ENCODE measurements at regions not wholly inside any gene's neighbourhood (a gene's known extent, or its start where the extent isn't known, plus 50 kb on each side); places are given as distances from the start of the nearest gene placed in this dataset.

- no peak for TF ChIP-seq USF1 (IDR thresholded peaks at IDR 0.05)
- TF ChIP-seq TEAD4 (IDR thresholded peaks at IDR 0.05), result no peak
- TF ChIP-seq TAF1 (IDR thresholded peaks at IDR 0.05; ENCODE audit: low read depth), result no peak
- TF ChIP-seq EGR1 (IDR thresholded peaks at IDR 0.05), result no peak
- TF ChIP-seq TCF12 (IDR thresholded peaks at IDR 0.05; ENCODE audit: low read depth), result no peak
- TF ChIP-seq YY1 (IDR thresholded peaks at IDR 0.05; ENCODE audit: low read depth), result no peak
- no peak for TF ChIP-seq MAX (IDR thresholded peaks at IDR 0.05)
- TF ChIP-seq REST (IDR thresholded peaks at IDR 0.05; ENCODE audit: low read depth), result no peak
Measured at GRCh38 chr10:61067671-61068336, 123.8 kb upstream of the RHOBTB1 start.
